ENCODE measurements at regions not wholly inside any gene's neighbourhood (a gene's known extent, or its start where the extent isn't known, plus 50 kb on each side); places are given as distances from the start of the nearest gene placed in this dataset.
"Not testable (repeated sequence)": the region's sequence is repeated elsewhere in the genome, so short reads cannot be mapped to it uniquely, and the experiment has no call there.

GRCh38 chr6:97689078-97689754 lies 406.2 kb upstream of the MMS22L start:
- DNase-seq, result no peak

GRCh38 chr6:97697456-97697855 lies 414.4 kb upstream of the MMS22L start:
- no peak for DNase-seq

- no peak for DNase-seq
Observed at GRCh38 chr6:97701801-97702200, 418.8 kb upstream of the MMS22L start.

- no peak for DNase-seq
Observed at GRCh38 chr6:97702248-97702647, 419.2 kb upstream of the MMS22L start.

- DNase-seq, result no peak
Observed at GRCh38 chr6:97703661-97704060, 420.6 kb upstream of the MMS22L start.

GRCh38 chr6:97705568-97705967 lies 422.6 kb upstream of the MMS22L start:
- no peak for DNase-seq

- DNase-seq, result no peak
Observed at GRCh38 chr6:97712751-97713150, 429.7 kb upstream of the MMS22L start.

GRCh38 chr6:97714772-97715171 lies 431.8 kb upstream of the MMS22L start:
- DNase-seq, result no peak

GRCh38 chr6:97717086-97717485 lies 434.1 kb upstream of the MMS22L start:
- DNase-seq, result no peak

GRCh38 chr6:97726378-97726777 lies 443.4 kb upstream of the MMS22L start:
- no peak for DNase-seq

GRCh38 chr6:97732045-97732444 lies 449.0 kb upstream of the MMS22L start:
- no peak for DNase-seq

- DNase-seq, result no peak
Observed at GRCh38 chr6:97757575-97757974, 474.6 kb upstream of the MMS22L start.

- no peak for DNase-seq
Observed at GRCh38 chr6:97765461-97765860, 482.4 kb upstream of the MMS22L start.

GRCh38 chr6:97771372-97771771 lies 488.4 kb upstream of the MMS22L start:
- no peak for DNase-seq

GRCh38 chr6:97775012-97775411 lies 492.0 kb upstream of the MMS22L start:
- DNase-seq, result no peak

- no peak for DNase-seq
Observed at GRCh38 chr6:97778290-97779038, 495.4 kb upstream of the MMS22L start.

- DNase-seq, result not testable (repeated sequence)
Observed at GRCh38 chr6:97779039-97779766, 496.2 kb upstream of the MMS22L start.

- DNase-seq, result no peak
Observed at GRCh38 chr6:97790926-97791590, 508.0 kb upstream of the MMS22L start.

- no peak for DNase-seq
Observed at GRCh38 chr6:97805596-97805995, 522.6 kb upstream of the MMS22L start.

GRCh38 chr6:97812940-97813339 lies 529.9 kb upstream of the MMS22L start:
- DNase-seq, result no peak

GRCh38 chr6:97813889-97814567 lies 531.0 kb upstream of the MMS22L start:
- no peak for DNase-seq

- no peak for DNase-seq
Observed at GRCh38 chr6:97815301-97815812, 532.3 kb upstream of the MMS22L start.

GRCh38 chr6:97816526-97816925 lies 533.5 kb upstream of the MMS22L start:
- DNase-seq, result no peak
